A549 (cell line): ENCODE measurements at regions not wholly inside any gene's neighbourhood (a gene's known extent, or its start where the extent isn't known, plus 50 kb on each side); places are given as distances from the start of the nearest gene placed in this dataset.

Source experiments
- ATAC-seq, 2 experiments: fragments of 200-7000 bp in 1 of 2; fragments of >200 bp in 1 of 2; cut with Nextera tagmentation in 1 of 2; cut with Tn5 transposase in 1 of 2; 3 replicates each; pipeline versions ENCODE4 v1.8.0 to v1.9.1; 2018 to 2020; ENCODE audit warnings: mild to moderate bottlenecking in 1 of 2, moderate library complexity in 1 of 2
- CTCF ChIA-PET: fragments of 300-600 bp; sonication (Branson Sonifier 250); formaldehyde crosslinking; extraction: SDS; loops from one replicate; lab custom pipeline; 2021; ENCODE audit warnings: antibody characterized with exemption, inconsistent platforms; lab: Yijun Ruan, JAX
- POLR2A ChIA-PET: fragments of 350-600 bp; formaldehyde crosslinking; extraction: SDS; loops from one replicate; lab custom pipeline; 2021; ENCODE audit warnings: antibody characterized with exemption, inconsistent platforms; lab: Yijun Ruan, JAX
- DNase-seq, 2 experiments: peaks; one replicate each; pipeline versions ENCODE4 v3.0.0 to v3.0.0-alpha.2; 2011 to 2016; ENCODE audit warnings: low read depth in 1 of 2, low spot score in 1 of 2
- FAIRE-seq: peaks from 2 replicates; lab custom pipeline; 2011; peaks lifted over from hg19 to GRCh38; lab: Jason Lieb, UNC
- H3K27ac ChIP-seq, 2 experiments: fragments of >200 bp; sonication (Bioruptor Twin); formaldehyde crosslinking; 3 replicates each; pipeline ENCODE4 v1.5.1; 2016 to 2017
- H3K4me1 ChIP-seq: fragments of >200 bp; sonication (Bioruptor Twin); formaldehyde crosslinking; 3 replicates; pipeline ENCODE4 v1.6.1; 2016
- H3K4me2 ChIP-seq: fragments of >200 bp; sonication (Bioruptor Twin); formaldehyde crosslinking; 3 replicates; pipeline ENCODE4 v1.6.1; 2016
- H3K4me3 ChIP-seq: fragments of >200 bp; sonication (Bioruptor Twin); formaldehyde crosslinking; 3 replicates; pipeline ENCODE4 v1.5.1; 2016
- H3K9me3 ChIP-seq: fragments of >200 bp; sonication (Bioruptor Twin); formaldehyde crosslinking; 3 replicates; pipeline ENCODE4 v1.6.1; 2016
- BHLHE40 ChIP-seq: IDR thresholded peaks from 2 replicates; pipeline ENCODE4 v1.6.1; 2012; ENCODE audit warnings: low read depth, low read length, inconsistent platforms
- CBX8 ChIP-seq: fragments of 200-600 bp; sonication (generic); IDR thresholded peaks from 2 replicates; pipeline ENCODE4 v1.6.1; 2016
- CHD2 ChIP-seq: fragments of 150-350 bp; IDR thresholded peaks from 2 replicates; pipeline ENCODE4 v1.6.1; 2014; ENCODE audit warnings: low read length; ENCODE audit not compliant: partially characterized antibody
- E2F6 ChIP-seq: IDR thresholded peaks from 2 replicates; pipeline ENCODE4 v1.6.1; 2012; ENCODE audit warnings: low read depth, borderline replicate concordance
- EHMT2 ChIP-seq: fragments of 200-600 bp; sonication (generic); IDR thresholded peaks from 2 replicates; pipeline ENCODE4 v1.6.1; 2016; ENCODE audit warnings: antibody characterized with exemption, low read depth, mild to moderate bottlenecking, moderate library complexity
- ELK1 ChIP-seq: fragments of 150-350 bp; IDR thresholded peaks from 2 replicates; pipeline ENCODE4 v1.6.1; 2014; ENCODE audit warnings: low read depth, mild to moderate bottlenecking, low read length
- EP300 ChIP-seq, 2 experiments: fragments of >200 bp; sonication (Bioruptor Twin); formaldehyde crosslinking; IDR thresholded peaks; 2 replicates in 1 of 2; 3 replicates in 1 of 2; pipeline ENCODE4 v1.6.1; 2016 to 2017
- FOSL2 ChIP-seq, 2 experiments: fragments of 450-650 bp in 1 of 2; fragments of >200 bp in 1 of 2; sonication (Bioruptor Twin) in 1 of 2; formaldehyde crosslinking; IDR thresholded peaks; 2 replicates each; pipeline versions ENCODE4 v1.5.0 to v1.6.1; 2016 to 2020; ENCODE audit warnings: mild to moderate bottlenecking in 1 of 2, moderate library complexity in 1 of 2
- FOXS1 ChIP-seq: fragments of 250-450 bp; sonication (Bioruptor Pico); IDR thresholded peaks from 2 replicates; pipeline ENCODE4 v1.5.0; 2020; ENCODE audit warnings: mild to moderate bottlenecking, moderate library complexity
- HDAC2 ChIP-seq: fragments of 200-600 bp; sonication (generic); IDR thresholded peaks from 2 replicates; pipeline ENCODE4 v1.6.1; 2016
- HMGXB4 ChIP-seq: fragments of 250-450 bp; sonication (Bioruptor Pico); IDR thresholded peaks from 2 replicates; pipeline ENCODE4 v1.5.0; 2021; ENCODE audit warnings: mild to moderate bottlenecking, moderate library complexity, borderline replicate concordance
- HOXA7 ChIP-seq: fragments of 250-450 bp; sonication (Bioruptor Pico); IDR thresholded peaks from 2 replicates; pipeline ENCODE4 v1.5.0; 2020; ENCODE audit warnings: mild to moderate bottlenecking, moderate library complexity
- HOXB13 ChIP-seq: fragments of 250-450 bp; sonication (Bioruptor Pico); IDR thresholded peaks from 2 replicates; pipeline ENCODE4 v1.5.0; 2020; ENCODE audit warnings: low read depth, mild to moderate bottlenecking, moderate library complexity
- HOXB5 ChIP-seq: fragments of 250-450 bp; sonication (Bioruptor Pico); IDR thresholded peaks from 2 replicates; pipeline ENCODE4 v1.5.0; 2020; ENCODE audit warnings: mild to moderate bottlenecking, moderate library complexity
- JUN ChIP-seq, 2 experiments: fragments of >200 bp; sonication (Bioruptor Twin); formaldehyde crosslinking; IDR thresholded peaks; 2 replicates in 1 of 2; 3 replicates in 1 of 2; pipeline ENCODE4 v1.6.1; 2016 to 2017
- KDM1A ChIP-seq: fragments of 200-600 bp; sonication (generic); IDR thresholded peaks from 2 replicates; pipeline ENCODE4 v1.6.1; 2016; ENCODE audit warnings: low read depth, mild to moderate bottlenecking
- MAFK ChIP-seq: fragments of 450-650 bp; IDR thresholded peaks from 2 replicates; pipeline ENCODE4 v1.6.1; 2014; ENCODE audit not compliant: partially characterized antibody
- MAZ ChIP-seq: fragments of 150-350 bp; IDR thresholded peaks from 2 replicates; pipeline ENCODE4 v1.6.1; 2014; ENCODE audit warnings: antibody characterized with exemption, low read depth, low read length, borderline replicate concordance
- MYC ChIP-seq: IDR thresholded peaks from 2 replicates; pipeline ENCODE4 v1.6.1; 2012; ENCODE audit warnings: mild to moderate bottlenecking, inconsistent platforms, low read length, improper control_type of control experiment, borderline replicate concordance
- NFE2L2 ChIP-seq: fragments of 150-350 bp; conservative IDR thresholded peaks from 2 replicates; pipeline ENCODE4 v1.6.1; 2014; ENCODE audit warnings: low read length
- RARB ChIP-seq: fragments of 250-450 bp; sonication (Bioruptor Pico); IDR thresholded peaks from 2 replicates; pipeline ENCODE4 v1.8.0; 2021; ENCODE audit warnings: mild to moderate bottlenecking, moderate library complexity
- REST ChIP-seq: fragments of 200-600 bp; sonication (generic); IDR thresholded peaks from 2 replicates; pipeline ENCODE4 v1.6.1; 2016; ENCODE audit warnings: antibody characterized with exemption, mild to moderate bottlenecking, moderate library complexity
- RFX5 ChIP-seq: fragments of 450-650 bp; IDR thresholded peaks from 2 replicates; pipeline ENCODE4 v1.7.1; 2014; ENCODE audit warnings: antibody characterized with exemption, mild to moderate bottlenecking, moderate library complexity
- SREBF2 ChIP-seq: fragments of 450-650 bp; IDR thresholded peaks from 2 replicates; pipeline ENCODE4 v1.6.1; 2014; ENCODE audit warnings: mild to moderate bottlenecking, moderate library complexity
- TFCP2L1 ChIP-seq: fragments of 250-450 bp; sonication (Bioruptor Pico); IDR thresholded peaks from 2 replicates; pipeline ENCODE4 v1.5.0; 2021; ENCODE audit warnings: mild to moderate bottlenecking
- USF2 ChIP-seq: fragments of 450-650 bp; IDR thresholded peaks from 2 replicates; pipeline ENCODE4 v1.6.1; 2014; ENCODE audit warnings: antibody characterized with exemption
- ZC3H11A ChIP-seq: fragments of 450-650 bp; IDR thresholded peaks from 2 replicates; pipeline ENCODE4 v1.6.1; 2014; ENCODE audit warnings: antibody characterized with exemption, mild to moderate bottlenecking
- WGBS: methylation state at CpG from one replicate; pipeline ENCODE4 v1.1.6; 2017; ENCODE audit errors: missing lambda C conversion rate; 5-methylcytosine and 5-hydroxymethylcytosine counted together

GRCh38 chr4:60216752-60217151 is 983.4 kb upstream of the ADGRL3 start:
- H3K27ac ChIP-seq: no peak overlapping the region
- ChIA-PET CTCF (no interaction called here), POLR2A (no interaction called here)
- 40% methylated on average over 1 of the region's 1 CpG for WGBS
- FAIRE-seq (no peak), ATAC-seq (no peak), DNase-seq (no peak)
- no peak for TF ChIP-seq MYC
- no peak for TF ChIP-seq HDAC2
- TF ChIP-seq NFE2L2: no peak
- no peak for TF ChIP-seq HMGXB4 (CRISPR knock-in tag)
- TF ChIP-seq USF2: no peak
- no peak for TF ChIP-seq RFX5
- no peak for TF ChIP-seq SREBF2
- TF ChIP-seq MAFK: no peak
- TF ChIP-seq HOXB13 (CRISPR knock-in tag): no peak
- no peak for TF ChIP-seq EP300 (IDR thresholded peaks at IDR 0.05)
- TF ChIP-seq EHMT2: no peak
- no peak for TF ChIP-seq CBX8
- no peak for TF ChIP-seq TFCP2L1 (CRISPR knock-in tag)
- no peak for TF ChIP-seq MAZ
- no peak for TF ChIP-seq ZC3H11A
- TF ChIP-seq HOXA7 (CRISPR knock-in tag): no peak
- TF ChIP-seq HOXB5 (CRISPR knock-in tag): no peak
- no peak for TF ChIP-seq KDM1A
- no peaks in the 10 kb centered on the region for H3K9me3 ChIP-seq
- H3K4me1 ChIP-seq: no peaks in the 10 kb centered on the region
- no peak overlapping the region for H3K4me2 ChIP-seq
- H3K4me3 ChIP-seq: no peak overlapping the region

- ATAC-seq (no peak), FAIRE-seq (no peak), DNase-seq (no peak)
- TF ChIP-seq BHLHE40 (no peak), HOXA7 (CRISPR knock-in tag) (no peak), JUN (IDR thresholded peaks at IDR 0.05) (no peak), MAFK (no peak)
- H3K4me3 ChIP-seq: no peak overlapping the region
- POLR2A ChIA-PET: no interaction called here
- H3K27ac ChIP-seq: no peak overlapping the region
- no peak overlapping the region for H3K4me2 ChIP-seq
- no peaks in the 10 kb centered on the region for H3K4me1 ChIP-seq
- CTCF ChIA-PET: no interaction called here
- 47% methylated on average over 5 of the region's 5 CpGs for WGBS
- no peaks in the 10 kb centered on the region for H3K9me3 ChIP-seq
Measured at GRCh38 chr4:60221866-60222265, 978.3 kb upstream of the ADGRL3 start.

- no peak for DNase-seq
- Histone ChIP-seq H3K27ac (no peak overlapping the region), H3K4me3 (no peak overlapping the region), H3K9me3 (no peaks in the 10 kb centered on the region), H3K4me1 (no peaks in the 10 kb centered on the region), H3K4me2 (no peak overlapping the region)
- no peak for ATAC-seq
- CTCF ChIA-PET: no interaction called here
- no peak for FAIRE-seq
- POLR2A ChIA-PET: no interaction called here
- 25% methylated on average over 3 of the region's 3 CpGs for WGBS
- TF ChIP-seq ELK1 (no peak), CHD2 (no peak), RARB (CRISPR knock-in tag) (no peak), REST (no peak), E2F6 (no peak), MAZ (no peak), MYC (no peak), CBX8 (no peak), FOSL2 (IDR thresholded peaks at IDR 0.05) (no peak), FOSL2 (CRISPR knock-in tag; IDR thresholded peaks at IDR 0.05) (no peak), HOXB13 (CRISPR knock-in tag) (no peak), FOXS1 (CRISPR knock-in tag) (no peak)
Measured at GRCh38 chr4:60223208-60223923, 976.8 kb upstream of the ADGRL3 start.
